GM21367 (cell line): ENCODE measurements at regions not wholly inside any gene's neighbourhood (a gene's known extent, or its start where the extent isn't known, plus 50 kb on each side); places are given as distances from the start of the nearest gene placed in this dataset.

Experiments
- ATAC-seq: cut with Tn5 transposase; IDR thresholded peaks from one replicate; pipeline ENCODE4 v1.9.1; 2021; ENCODE audit not compliant: unreplicated experiment

- no peak for ATAC-seq
Observed at GRCh38 chr1:216826214-216826613, 103.0 kb upstream of the ESRRG start.

- ATAC-seq: no peak
Observed at GRCh38 chr1:216825557-216825956, 102.3 kb upstream of the ESRRG start.

DNA sequence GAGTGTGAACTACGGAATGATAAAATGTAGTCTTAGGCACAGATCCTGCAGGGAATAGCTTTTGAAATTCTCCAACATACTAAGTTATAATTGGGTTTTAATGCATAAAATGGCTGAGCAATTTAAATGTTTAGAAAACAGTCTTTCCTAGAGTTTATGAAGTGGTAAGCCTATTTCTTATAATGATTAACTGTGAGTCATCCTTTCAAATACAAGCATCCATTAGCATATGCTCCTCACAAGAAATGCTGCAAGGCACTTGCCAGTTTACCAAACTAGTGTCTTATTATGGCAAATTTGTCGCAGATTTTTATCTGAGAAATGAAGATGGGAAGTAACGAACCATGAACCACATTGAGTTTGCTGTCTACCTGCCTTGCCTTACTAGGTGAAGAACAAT lies 101.3 kb upstream of the ESRRG start:
- ATAC-seq: no peak

DNA sequence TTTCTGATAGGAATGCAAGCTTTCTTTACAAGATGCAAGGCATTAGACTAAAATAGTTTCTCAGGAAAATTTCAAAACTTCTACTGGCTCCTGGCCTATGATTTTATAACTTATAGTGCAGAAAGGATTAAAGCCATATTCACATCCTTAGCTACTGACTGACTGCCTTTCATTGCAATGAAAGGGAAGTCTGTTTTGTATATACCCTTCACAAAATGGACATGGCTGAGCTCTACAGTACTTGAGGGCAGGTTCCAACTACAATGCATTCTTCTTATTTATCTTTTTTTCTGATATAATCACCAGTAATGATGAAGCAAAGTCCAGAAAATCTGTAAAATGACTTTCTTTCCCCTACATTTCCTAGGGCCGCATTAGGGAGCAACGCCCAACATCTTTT lies 100.5 kb upstream of the ESRRG start:
- ATAC-seq: no peak

DNA sequence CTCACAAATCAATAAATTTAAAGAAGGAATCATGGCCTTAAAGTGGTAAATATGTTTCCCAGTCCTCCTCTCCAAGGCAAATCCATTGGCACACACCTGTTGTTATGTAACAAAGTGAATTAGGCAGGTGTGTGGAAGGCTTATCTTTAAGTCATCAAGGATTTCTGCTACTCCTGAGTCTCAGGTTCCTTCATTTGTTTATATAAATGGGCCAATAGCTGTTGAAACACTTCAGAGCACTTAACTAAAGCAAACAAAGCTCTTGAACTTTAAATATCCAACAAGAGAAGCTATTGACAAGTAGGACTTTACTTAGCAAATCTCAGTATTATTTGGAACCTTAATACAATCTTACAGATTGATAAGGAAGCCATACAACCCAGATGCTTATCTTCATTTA lies 99.3 kb upstream of the ESRRG start:
- no peak for ATAC-seq

GRCh38 chr1:216820345-216820744 lies 97.1 kb upstream of the ESRRG start:
- ATAC-seq: no peak

DNA sequence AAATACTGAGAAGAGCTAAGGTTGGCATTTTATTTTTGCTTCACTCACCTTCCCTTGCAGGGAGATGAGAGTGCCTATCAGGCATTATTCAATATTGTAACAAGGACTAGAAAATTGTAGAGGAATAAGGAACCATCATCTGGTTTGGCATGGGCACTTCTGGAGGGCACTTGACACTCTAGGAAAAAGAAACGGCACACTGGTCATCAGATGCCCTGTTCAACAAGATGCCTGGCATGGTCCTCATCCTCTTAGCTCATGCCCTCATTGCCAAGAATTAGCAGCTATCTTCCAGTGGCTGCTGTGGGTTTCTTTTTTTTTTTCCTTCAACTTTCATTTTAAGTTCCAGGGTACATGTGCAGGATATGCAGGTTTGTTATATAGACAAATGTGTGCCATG lies 95.1 kb upstream of the ESRRG start:
- no peak for ATAC-seq

DNA sequence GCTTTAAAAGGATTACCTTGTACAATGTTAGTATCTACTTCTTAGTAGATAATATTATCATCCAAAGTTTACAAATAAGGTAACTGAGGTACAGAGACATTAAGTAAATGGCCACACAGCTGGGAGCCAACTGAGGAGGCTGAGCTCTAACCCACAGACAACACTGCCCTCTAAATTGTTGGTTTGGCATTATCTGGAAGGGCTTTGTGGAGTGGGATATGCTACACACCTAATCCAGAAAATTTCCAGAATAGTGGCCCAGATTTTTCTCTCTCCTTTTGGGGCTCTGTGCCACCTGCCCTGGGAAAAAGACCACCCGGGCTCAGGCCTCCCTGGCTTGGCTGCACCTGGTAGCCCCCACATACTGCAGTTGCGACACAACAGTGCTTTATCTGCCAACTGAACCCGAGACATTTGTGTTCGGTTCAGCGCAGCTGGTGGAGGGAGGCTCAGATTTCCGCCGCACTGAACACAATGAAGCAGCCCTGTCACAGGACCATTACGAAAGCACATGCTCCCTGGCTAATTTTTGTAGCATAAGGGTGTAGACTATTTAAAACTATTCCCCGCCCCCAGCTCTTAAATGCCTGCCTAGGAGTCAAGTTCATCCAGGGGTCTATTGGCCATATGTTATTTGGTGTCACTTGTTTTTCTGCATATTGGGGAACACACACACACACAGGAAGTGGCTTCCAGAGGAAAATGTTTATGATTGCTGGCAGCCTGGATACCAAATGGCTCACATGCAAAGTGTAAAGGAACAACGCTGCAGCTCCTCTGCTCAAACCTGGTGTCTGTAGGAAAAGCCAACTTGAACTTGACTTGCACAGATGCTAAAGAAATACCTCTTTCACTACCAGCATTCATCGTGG lies 92.3 kb upstream of the ESRRG start:
- no peak for ATAC-seq

DNA sequence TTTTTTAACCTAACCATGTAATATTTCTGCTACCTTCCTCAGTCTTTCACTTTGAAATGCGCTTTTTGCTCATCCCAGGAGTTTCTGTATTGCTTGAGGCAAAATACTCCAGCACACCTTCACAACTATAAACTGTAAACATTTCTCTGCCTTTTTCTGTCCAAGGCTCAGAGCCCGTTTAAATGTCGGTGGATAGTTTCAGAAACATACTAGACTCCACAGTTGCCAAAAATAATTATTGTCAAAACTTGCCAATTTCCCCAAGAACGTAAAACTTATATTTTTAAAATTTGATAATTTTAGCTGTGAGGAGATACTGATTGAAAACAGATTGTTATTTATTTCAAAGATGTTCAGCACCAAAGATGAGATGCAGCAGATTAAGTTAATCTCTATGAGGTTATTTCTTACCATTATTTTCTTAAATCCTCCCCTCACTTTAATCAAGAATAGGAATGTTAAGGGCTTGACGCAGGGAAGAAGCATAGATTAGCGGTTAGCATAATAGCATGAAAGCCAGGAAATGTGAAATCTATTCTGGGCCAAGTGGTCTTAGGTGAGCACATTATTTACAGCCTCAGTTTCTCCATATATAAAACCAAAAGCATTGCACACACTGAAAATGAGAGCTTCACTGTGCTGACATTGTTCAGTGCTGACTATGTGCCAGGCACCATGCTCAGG lies 91.5 kb upstream of the ESRRG start:
- ATAC-seq: no peak

DNA sequence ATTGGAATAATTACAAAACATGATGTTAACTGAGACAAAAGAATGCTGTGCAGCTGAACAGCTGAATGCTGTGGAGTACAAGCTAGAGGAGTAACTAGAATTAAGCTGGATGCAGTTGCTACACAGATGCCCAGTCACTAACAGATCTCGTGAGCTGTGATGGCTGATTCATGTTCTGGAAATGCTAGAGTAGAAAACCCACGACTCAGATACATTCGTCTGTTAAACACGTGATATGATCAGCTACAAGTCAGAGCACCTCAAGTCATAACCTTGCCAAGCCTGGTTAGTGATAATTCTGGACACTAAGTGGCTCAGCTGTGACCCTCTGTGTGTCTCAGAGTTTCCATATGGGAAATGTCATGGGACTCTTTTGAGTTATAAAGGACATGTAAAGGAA lies 89.7 kb upstream of the ESRRG start:
- ATAC-seq: no peak

- no peak for ATAC-seq
Observed at GRCh38 chr1:216809649-216810048, 86.4 kb upstream of the ESRRG start.

DNA sequence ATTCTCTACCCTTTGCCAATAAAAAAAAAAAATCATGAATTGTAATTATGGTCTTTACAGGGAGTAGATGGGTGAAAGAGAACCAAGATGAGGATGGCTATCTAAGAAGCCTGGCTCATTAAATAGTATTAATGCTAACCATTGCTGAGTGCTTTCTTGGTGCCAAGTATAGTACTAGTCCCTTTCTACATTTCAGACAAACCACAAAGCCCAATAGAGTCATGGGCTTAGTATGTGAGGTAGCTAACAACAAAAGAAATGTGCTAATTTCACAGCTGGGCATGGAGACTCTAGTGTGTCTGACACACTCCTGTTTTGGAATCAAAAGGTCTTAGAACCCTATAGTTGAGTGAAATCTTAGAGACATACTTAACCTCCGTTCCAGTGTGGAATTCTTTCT lies 84.5 kb upstream of the ESRRG start:
- no peak for ATAC-seq

DNA sequence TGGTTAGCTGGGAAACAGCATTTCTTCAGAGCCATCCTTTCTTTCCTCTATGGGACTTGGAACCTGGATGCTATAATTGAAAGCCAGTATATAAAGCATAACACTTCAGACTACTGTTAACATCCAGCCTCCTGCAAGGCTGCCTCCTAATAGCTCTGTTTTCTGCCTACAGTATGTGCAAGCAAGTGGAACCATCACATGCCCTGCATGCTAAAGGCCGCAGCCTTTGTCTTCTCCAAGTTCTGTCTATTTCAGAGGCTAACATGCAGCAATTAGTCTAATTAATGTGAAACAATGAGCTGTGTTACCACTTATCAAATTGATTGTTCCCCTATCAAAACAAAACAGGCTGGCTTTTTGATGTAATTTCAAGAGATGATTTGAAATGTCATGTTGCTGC lies 82.7 kb upstream of the ESRRG start:
- no peak for ATAC-seq

- ATAC-seq: no peak
Observed at GRCh38 chr1:216805233-216805632, 82.0 kb upstream of the ESRRG start.

- ATAC-seq: no peak
Observed at GRCh38 chr1:216804111-216804510, 80.9 kb upstream of the ESRRG start.

DNA sequence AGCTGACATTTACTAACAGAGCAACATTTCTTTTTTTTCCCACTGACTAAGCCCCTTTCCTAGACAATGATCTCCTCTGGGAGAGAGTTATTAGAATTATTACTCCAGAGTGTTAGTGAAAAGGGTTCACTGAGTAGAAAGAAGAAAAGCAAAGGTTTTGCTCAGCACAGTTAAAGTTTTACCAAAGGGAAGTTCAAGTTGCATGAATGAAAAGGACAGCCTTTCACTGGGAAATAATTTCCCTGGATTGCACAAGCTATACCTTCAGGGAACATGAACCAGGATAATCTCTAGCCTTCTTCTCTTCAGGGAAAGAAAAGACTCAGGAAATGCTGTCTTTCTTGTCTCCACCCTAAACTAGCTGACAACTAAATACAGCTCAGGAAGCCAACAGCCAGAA lies 71.4 kb upstream of the ESRRG start:
- no peak for ATAC-seq

DNA sequence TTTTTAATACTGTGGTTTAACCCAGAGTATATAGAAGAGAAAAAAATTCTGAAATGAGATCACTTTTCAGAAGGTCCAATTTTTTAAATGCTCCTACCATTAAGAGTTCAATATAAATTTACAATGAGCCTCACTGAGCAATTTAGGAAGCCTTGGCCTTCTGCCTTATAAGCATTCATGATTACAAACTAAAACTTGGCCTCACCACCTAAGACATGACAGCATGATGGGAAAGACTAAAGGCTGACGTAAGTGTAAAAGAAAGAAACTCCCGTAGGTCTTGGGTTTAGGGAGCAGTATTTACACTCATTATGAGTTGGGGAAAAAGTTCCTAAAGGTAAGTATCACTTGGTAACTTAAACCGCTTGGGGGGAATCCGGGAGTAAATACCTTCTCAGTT lies 70.7 kb upstream of the ESRRG start:
- no peak for ATAC-seq

DNA sequence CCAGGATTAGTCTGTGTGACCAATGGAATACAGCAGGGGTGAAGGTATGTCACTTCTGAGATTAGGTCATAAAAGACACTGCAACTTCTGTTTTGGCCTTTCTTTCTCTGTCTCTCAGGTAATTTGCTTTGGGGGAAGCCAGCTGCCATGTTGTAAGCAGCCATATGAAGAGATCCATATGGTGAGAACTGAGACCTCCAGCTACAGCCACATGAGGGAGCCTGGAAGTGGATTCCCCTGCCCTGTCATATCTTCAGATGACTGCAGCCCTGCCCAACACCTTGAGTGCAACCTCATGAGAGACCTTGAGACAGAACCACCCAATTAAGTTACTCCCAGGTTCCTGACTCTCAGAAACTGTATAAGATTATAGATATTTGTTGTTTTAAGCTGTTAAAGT lies 70.1 kb upstream of the ESRRG start:
- no peak for ATAC-seq

DNA sequence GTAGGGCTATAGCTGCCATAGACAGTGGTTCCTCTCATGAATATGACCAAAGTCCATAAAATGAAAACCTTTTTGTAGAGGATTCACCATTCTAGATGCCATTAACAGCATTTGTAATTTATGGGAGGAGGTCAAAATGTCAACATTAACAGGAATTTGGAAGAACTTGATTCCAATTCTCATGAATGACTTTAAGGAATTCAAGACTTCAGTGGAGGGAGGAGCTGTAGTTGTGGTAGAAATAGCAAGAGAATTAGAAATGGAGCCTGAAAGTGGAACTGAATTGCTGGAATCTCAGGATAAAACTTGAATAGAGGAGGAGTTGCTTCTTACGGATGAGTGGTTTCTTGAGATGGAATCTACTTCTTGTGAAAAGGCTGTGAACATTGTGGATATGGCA lies 65.4 kb upstream of the ESRRG start:
- ATAC-seq: no peak

GRCh38 chr1:216785737-216786136 lies 62.5 kb upstream of the ESRRG start:
- no peak for ATAC-seq

DNA sequence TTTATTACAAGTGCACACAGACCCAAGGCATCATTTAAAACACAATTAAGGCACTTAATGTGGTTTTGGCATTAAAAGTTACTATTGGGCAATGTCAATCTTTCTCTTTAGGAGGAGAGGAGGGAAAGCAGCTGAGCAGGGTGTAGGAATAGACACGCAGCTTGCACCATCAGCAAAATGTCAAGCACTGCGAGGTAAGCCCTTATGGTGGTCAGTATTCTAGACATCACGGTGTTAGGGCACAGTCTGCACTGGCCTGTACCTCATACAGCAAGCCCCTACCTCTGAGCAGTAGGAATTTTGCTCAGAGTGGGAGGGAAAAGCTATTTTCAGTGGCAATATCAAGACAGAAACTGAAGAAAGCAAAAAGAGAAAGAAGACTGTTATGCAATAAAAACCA lies 62.0 kb upstream of the ESRRG start:
- ATAC-seq: no peak

DNA sequence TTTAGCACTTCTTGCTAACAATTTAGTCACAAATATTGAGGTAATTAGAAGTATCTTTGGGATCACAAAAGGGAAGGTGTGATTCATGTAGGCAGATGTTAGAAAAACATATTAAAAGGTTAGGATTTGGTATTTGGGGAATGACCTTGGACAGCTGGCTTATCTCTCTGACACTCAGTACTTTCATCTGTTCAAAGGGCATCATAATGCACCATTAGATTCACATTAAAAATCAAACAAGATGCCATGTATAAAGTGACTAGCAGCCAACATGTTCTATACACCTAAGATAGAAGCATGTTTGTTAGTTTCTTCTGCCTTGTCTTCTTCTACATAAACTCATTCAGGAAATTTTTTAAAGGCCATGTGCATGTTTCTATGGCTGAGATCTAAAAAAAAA lies 56.5 kb upstream of the ESRRG start:
- no peak for ATAC-seq

DNA sequence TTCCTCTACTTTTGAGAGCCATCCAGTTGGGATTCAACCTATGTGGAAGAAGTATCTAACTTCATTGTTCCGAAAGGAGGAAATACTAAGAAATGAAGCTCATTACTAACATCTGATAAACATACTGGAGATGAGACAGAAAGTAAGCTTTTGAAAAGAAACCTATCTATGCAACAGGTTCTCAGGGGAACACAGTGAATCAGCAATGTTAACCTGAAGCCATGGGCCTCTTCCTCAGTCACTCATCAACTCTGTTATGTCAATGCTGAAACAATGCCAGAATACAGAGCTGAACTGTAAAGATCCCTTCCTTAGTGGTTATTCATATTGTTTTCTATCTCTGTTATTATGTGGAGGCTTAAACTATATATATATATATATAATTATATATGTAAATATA lies 55.5 kb upstream of the ESRRG start:
- ATAC-seq: no peak
